K562 (cell line): ENCODE measurements at regions not wholly inside any gene's neighbourhood (a gene's known extent, or its start where the extent isn't known, plus 50 kb on each side); places are given as distances from the start of the nearest gene placed in this dataset.

ENCODE experiments used
- ATAC-seq: fragments of 200-7000 bp; cut with Tn5 transposase; 3 replicates; pipeline ENCODE4 v1.9.1; 2020; ENCODE audit warnings: moderate library complexity
- BruUV-seq: library from RNA; stranded (reverse); fragments of 400-500 nt; replicated peaks from 2 replicates; lab custom pipeline; 2021; lab: Mats Ljungman, UMichigan
- CTCF ChIA-PET: fragments of 300-600 bp; formaldehyde crosslinking; extraction: SDS; loops from one replicate; lab custom pipeline; 2021; ENCODE audit warnings: low intra/inter-chr PET ratio; lab: Yijun Ruan, JAX
- POLR2A ChIA-PET: fragments of 300-600, 350-650 bp; sonication (Branson Sonifier 250); formaldehyde crosslinking; extraction: SDS; loops from one replicate; lab custom pipeline; 2021; ENCODE audit warnings: antibody characterized with exemption, inconsistent platforms; lab: Yijun Ruan, JAX
- DNase-seq, 4 experiments: peaks; one replicate each; pipeline versions ENCODE4 v3.0.0 to v3.0.0-alpha.2; 2011 to 2018; ENCODE audit warnings: low spot score in 3 of 4, mixed read lengths in 3 of 4; ENCODE audit errors: extremely low read depth in 1 of 4
- FAIRE-seq: peaks from 2 replicates; lab custom pipeline; 2011; peaks lifted over from hg19 to GRCh38; lab: Jason Lieb, UNC
- H2AFZ ChIP-seq: 2 replicates; pipeline ENCODE4 v1.6.0; 2011; ENCODE audit warnings: low read depth, low read length, control low read depth, inconsistent platforms
- H3K27ac ChIP-seq: fragments of 200-600 bp; 3 replicates; pipeline ENCODE4 v1.8.0; 2011; ENCODE audit warnings: low read depth, mild to moderate bottlenecking, control low read depth, inconsistent platforms, low read length, moderate library complexity, mixed read lengths; ENCODE audit errors: extremely low read depth
- H3K27me3 ChIP-seq, 2 experiments: fragments of 300-600 bp in 1 of 2; 2 replicates in 1 of 2; 3 replicates in 1 of 2; pipeline versions ENCODE4 v1.6.0 to v1.8.0; 2011; ENCODE audit warnings: inconsistent platforms in 2 of 2, low read length in 2 of 2, mild to moderate bottlenecking in 1 of 2, mixed read lengths in 1 of 2, moderate library complexity in 1 of 2; ENCODE audit not compliant: control insufficient read depth in 2 of 2, insufficient read depth in 2 of 2
- H3K36me3 ChIP-seq: fragments of 300-600 bp; 3 replicates; pipeline ENCODE4 v1.8.0; 2011; ENCODE audit warnings: mild to moderate bottlenecking, low read length, inconsistent platforms; ENCODE audit not compliant: control insufficient read depth, insufficient read depth
- H3K4me1 ChIP-seq, 2 experiments: fragments of 200-600 bp in 1 of 2; replicated peaks in 1 of 2; 2 replicates in 1 of 2; 3 replicates in 1 of 2; pipeline versions ENCODE4 v1.5.1 to v1.8.0; 2011; ENCODE audit warnings: inconsistent platforms in 2 of 2, low read length in 2 of 2, mild to moderate bottlenecking in 1 of 2, mixed read lengths in 1 of 2, moderate library complexity in 1 of 2; ENCODE audit not compliant: control insufficient read depth in 2 of 2, insufficient read depth in 2 of 2
- H3K4me2 ChIP-seq: 2 replicates; pipeline ENCODE4 v1.6.1; 2011; ENCODE audit warnings: low read length, control low read depth, inconsistent platforms, mixed read lengths; ENCODE audit not compliant: insufficient read depth
- H3K4me3 ChIP-seq: fragments of 200-600 bp; sonication (generic), shearing (Covaris generic); 2 replicates; pipeline ENCODE4 v1.5.1; 2016; ENCODE audit warnings: control low read depth, inconsistent platforms
- H3K79me2 ChIP-seq: fragments of 200-600 bp; 3 replicates; pipeline ENCODE4 v1.8.0; 2011; ENCODE audit warnings: low read length, inconsistent platforms; ENCODE audit not compliant: control insufficient read depth, insufficient read depth
- H3K9ac ChIP-seq, 2 experiments: 2 replicates each; pipeline versions ENCODE4 v1.6.0 to v1.6.1; 2011; ENCODE audit warnings: low read depth in 2 of 2, low read length in 2 of 2, control low read depth in 1 of 2, inconsistent platforms in 1 of 2, mild to moderate bottlenecking in 1 of 2, mixed read lengths in 1 of 2; ENCODE audit not compliant: insufficient read depth in 1 of 2
- H3K9me1 ChIP-seq: one replicate; pipeline ENCODE4 v1.6.0; 2011; ENCODE audit warnings: inconsistent platforms, mild to moderate bottlenecking, low read length, moderate library complexity; ENCODE audit not compliant: control insufficient read depth, insufficient read depth
- H3K9me3 ChIP-seq: replicated peaks from 2 replicates; pipeline ENCODE4 v1.5.1; 2011; ENCODE audit warnings: low read depth, low read length, inconsistent platforms; ENCODE audit not compliant: control insufficient read depth, insufficient read depth
- H4K20me1 ChIP-seq: replicated peaks from 2 replicates; pipeline ENCODE4 v1.6.1; 2011; ENCODE audit warnings: low read length, inconsistent platforms, mixed read lengths; ENCODE audit not compliant: control insufficient read depth, insufficient read depth
- ATF3 ChIP-seq, 2 experiments: fragments of 450-650 bp in 1 of 2; sonication (generic) in 1 of 2; formaldehyde crosslinking in 1 of 2; IDR thresholded peaks in 1 of 2; conservative IDR thresholded peaks in 1 of 2; 2 replicates each; pipeline versions ENCODE4 v1.6.1 to v1.8.1; 2016 to 2023; ENCODE audit warnings: mild to moderate bottlenecking in 2 of 2, moderate library complexity in 2 of 2, inconsistent platforms in 1 of 2, missing genetic modification reagents in 1 of 2
- CBX8 ChIP-seq: fragments of 200-600 bp; sonication (generic); IDR thresholded peaks from 2 replicates; pipeline ENCODE4 v1.6.1; 2012; ENCODE audit warnings: borderline replicate concordance, mixed run types, low read depth, mild to moderate bottlenecking, moderate library complexity, mixed read lengths, low read length, control low read depth, inconsistent platforms; ENCODE audit not compliant: poor library complexity, severe bottlenecking; ENCODE audit errors: extremely low read depth
- HMGN3 ChIP-seq: IDR thresholded peaks from 2 replicates; pipeline ENCODE4 v1.6.1; 2011; ENCODE audit warnings: borderline replicate concordance, low read depth, mild to moderate bottlenecking, mixed read lengths, low read length; ENCODE audit not compliant: insufficient read length; ENCODE audit errors: extremely low read depth
- KLF6 ChIP-seq: fragments of 250-450 bp; sonication (Bioruptor Pico); IDR thresholded peaks from 2 replicates; pipeline ENCODE4 v1.4.0; 2020; ENCODE audit warnings: mild to moderate bottlenecking, moderate library complexity, borderline replicate concordance
- MED1 ChIP-seq: sonication (generic); formaldehyde crosslinking; IDR thresholded peaks from 2 replicates; pipeline ENCODE4 v1.8.1; 2023; ENCODE audit warnings: missing genetic modification reagents, borderline replicate concordance
- NFRKB ChIP-seq: fragments of 450-650 bp; IDR thresholded peaks from 2 replicates; pipeline ENCODE4 v1.6.1; 2016; ENCODE audit warnings: low read depth
- NONO ChIP-seq, 2 experiments: fragments of 200-400 bp in 1 of 2; fragments of 450-650 bp in 1 of 2; formaldehyde crosslinking in 1 of 2; IDR thresholded peaks; 2 replicates each; pipeline ENCODE4 v1.6.1; 2017; ENCODE audit warnings: low read depth in 2 of 2, mild to moderate bottlenecking in 2 of 2, moderate library complexity in 2 of 2, low read length in 1 of 2
- PML ChIP-seq: IDR thresholded peaks from 2 replicates; pipeline ENCODE4 v1.6.1; 2012; ENCODE audit warnings: low read length, inconsistent platforms
- RB1 ChIP-seq: fragments of 450-650 bp; IDR thresholded peaks from 2 replicates; pipeline ENCODE4 v1.6.1; 2017; ENCODE audit warnings: low read depth, mild to moderate bottlenecking
- SMAD4 ChIP-seq: fragments of 250-450 bp; sonication (Bioruptor Pico); conservative IDR thresholded peaks from 2 replicates; pipeline ENCODE4 v1.8.0; 2021; ENCODE audit warnings: inconsistent platforms, mild to moderate bottlenecking, moderate library complexity
- THAP12 ChIP-seq: fragments of 250-450 bp; sonication (Bioruptor Pico); IDR thresholded peaks from 2 replicates; pipeline ENCODE4 v1.9.0; 2021; ENCODE audit warnings: mild to moderate bottlenecking, inconsistent platforms
- YBX1 ChIP-seq: fragments of 450-650 bp; IDR thresholded peaks from 2 replicates; pipeline ENCODE4 v1.7.1; 2016; ENCODE audit warnings: mild to moderate bottlenecking
- WGBS: fragments of 100-300 bp; shearing (Covaris generic); methylation state at CpG from one replicate; pipeline ENCODE4 v1.1.6; 2016; ENCODE audit warnings: low coverage, mixed read lengths; ENCODE audit not compliant: insufficient coverage; ENCODE audit errors: missing lambda C conversion rate; 5-methylcytosine and 5-hydroxymethylcytosine counted together
- in situ Hi-C: fragments of 300-500 bp; cut with MboI; formaldehyde crosslinking; loops from 4 replicates; pipeline ENCODE4 v1.15.0; 2018; ENCODE audit warnings: inconsistent platforms, mixed read lengths
- intact Hi-C: fragments of 100-400 bp; cut with micrococcal nuclease; formaldehyde crosslinking; loops from 2 replicates; pipeline ENCODE4 v1.14.2; 2022

- POLR2A ChIA-PET, result no interaction called here
- Histone ChIP-seq H3K27ac (no peak overlapping the region), H3K4me3 (no peak overlapping the region), H3K4me1 (no peaks in the 10 kb centered on the region), H3K36me3 (no peaks in the 10 kb centered on the region), H4K20me1 (no peaks in the 10 kb centered on the region), H3K27me3 (peaks cover 0 to 2% of the 10 kb centered on the region in 2 experiments; a peak in 1 of 5 replicates), H3K4me2 (no peak overlapping the region), H3K79me2 (no peaks in the 10 kb centered on the region), H2AFZ (no peak overlapping the region), H3K9ac (no peak overlapping the region), H3K9me1 (no peaks in the 10 kb centered on the region), H3K9me3 (no peaks in the 10 kb centered on the region)
- CTCF ChIA-PET, result interaction anchor here (0.7 kb wide), 1 partner anchor 82 kb away, joined by 4 read pairs; no protein-coding TSS in a partner anchor
- FAIRE-seq (no peak), DNase-seq (no peak)
- in situ Hi-C loops (no loop called here), intact Hi-C loops (no loop called here)
- no TSS peak for BruUV-seq
- WGBS, result 0% methylated on average over 4 of the region's 4 CpGs
- TF ChIP-seq NONO (IDR thresholded peaks at IDR 0.05; ENCODE audit: low read depth in 2 of 2, low read length in 1 of 2), result no peak
- no peak for TF ChIP-seq YBX1
- no peak for TF ChIP-seq PML
- no peak for TF ChIP-seq KLF6
- no peak for TF ChIP-seq CBX8
- no peak for TF ChIP-seq SMAD4 (CRISPR knock-in tag)
- no peak for TF ChIP-seq NFRKB
- TF ChIP-seq HMGN3, result no peak
- no peak for TF ChIP-seq MED1 (CRISPR knock-in tag)
- no peak for TF ChIP-seq ATF3 (IDR thresholded peaks at IDR 0.05)
- no peak for TF ChIP-seq ATF3 (CRISPR knock-in tag; conservative IDR thresholded peaks at IDR 0.05)
- TF ChIP-seq THAP12 (CRISPR knock-in tag), result no peak
- no peak for TF ChIP-seq RB1
- TF ChIP-seq, all 486 proteins: peak for 0
- no peak for ATAC-seq
Observed at GRCh38 chr1:90382161-90382560, 334.9 kb downstream of the BARHL2 start.
